K562 (cell line): ENCODE measurements at regions not wholly inside any gene's neighbourhood (a gene's known extent, or its start where the extent isn't known, plus 50 kb on each side); places are given as distances from the start of the nearest gene placed in this dataset.
"Not testable (repeated sequence)": the region's sequence is repeated elsewhere in the genome, so short reads cannot be mapped to it uniquely, and the experiment has no call there.

Experiments
- ARID2 ChIP-seq: fragments of 450-650 bp; IDR thresholded peaks from 2 replicates; pipeline ENCODE4 v1.6.1; 2017; ENCODE audit warnings: antibody characterized with exemption, mild to moderate bottlenecking
- EGR1 ChIP-seq: fragments of 450-650 bp; conservative IDR thresholded peaks from 2 replicates; pipeline ENCODE4 v1.6.1; 2017; ENCODE audit warnings: mild to moderate bottlenecking
- MAFK ChIP-seq: IDR thresholded peaks from 2 replicates; pipeline ENCODE4 v1.6.1; 2011; ENCODE audit warnings: low read length, improper control_type of control experiment
- POLR2A ChIP-seq: fragments of 450-650 bp; conservative IDR thresholded peaks from 2 replicates; pipeline ENCODE4 v1.6.1; 2016
- RAD51 ChIP-seq: fragments of 450-650 bp; IDR thresholded peaks from 2 replicates; pipeline ENCODE4 v1.7.1; 2016; ENCODE audit warnings: low read depth, mild to moderate bottlenecking, borderline replicate concordance
- TF ChIP-seq, protein P1 (sequence below), 3 experiments: IDR thresholded peaks in 2 of 3; conservative IDR thresholded peaks in 1 of 3; 2 replicates each; pipeline ENCODE4 v1.5.1; 2011 to 2012; ENCODE audit warnings: low read length in 3 of 3, mild to moderate bottlenecking in 3 of 3, control low read depth in 2 of 3, improper control_type of control experiment in 1 of 3, inconsistent platforms in 1 of 3, low read depth in 1 of 3, mixed read lengths in 1 of 3, moderate library complexity in 1 of 3; ENCODE audit not compliant: insufficient read depth in 2 of 3
- TF ChIP-seq, protein P2 (sequence below): sonication (generic); formaldehyde crosslinking; IDR thresholded peaks from 2 replicates; pipeline ENCODE4 v1.8.0; 2023; ENCODE audit warnings: mild to moderate bottlenecking, missing genetic modification reagents

DNA sequence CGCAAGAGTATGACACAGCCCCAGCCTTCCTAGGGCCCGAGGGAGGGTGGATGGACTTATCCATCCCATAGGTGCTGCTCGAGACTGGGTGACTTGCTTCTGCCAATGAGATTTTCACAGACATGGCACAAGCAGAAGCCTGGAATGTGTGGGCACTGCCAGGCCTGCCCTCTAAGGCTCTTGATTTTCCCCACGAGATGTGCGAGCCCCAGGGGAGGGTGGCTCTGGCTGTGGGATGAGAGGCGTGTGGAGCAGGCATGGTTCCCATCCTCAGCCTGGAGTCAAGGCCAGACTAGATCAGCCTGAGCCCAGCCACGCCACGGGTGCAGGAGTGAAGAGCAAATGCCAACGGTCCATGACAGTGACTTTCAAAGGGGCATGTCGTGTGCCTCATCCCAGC lies 148.9 kb downstream of the RTP5 start:
- TF ChIP-seq, protein P1, sequence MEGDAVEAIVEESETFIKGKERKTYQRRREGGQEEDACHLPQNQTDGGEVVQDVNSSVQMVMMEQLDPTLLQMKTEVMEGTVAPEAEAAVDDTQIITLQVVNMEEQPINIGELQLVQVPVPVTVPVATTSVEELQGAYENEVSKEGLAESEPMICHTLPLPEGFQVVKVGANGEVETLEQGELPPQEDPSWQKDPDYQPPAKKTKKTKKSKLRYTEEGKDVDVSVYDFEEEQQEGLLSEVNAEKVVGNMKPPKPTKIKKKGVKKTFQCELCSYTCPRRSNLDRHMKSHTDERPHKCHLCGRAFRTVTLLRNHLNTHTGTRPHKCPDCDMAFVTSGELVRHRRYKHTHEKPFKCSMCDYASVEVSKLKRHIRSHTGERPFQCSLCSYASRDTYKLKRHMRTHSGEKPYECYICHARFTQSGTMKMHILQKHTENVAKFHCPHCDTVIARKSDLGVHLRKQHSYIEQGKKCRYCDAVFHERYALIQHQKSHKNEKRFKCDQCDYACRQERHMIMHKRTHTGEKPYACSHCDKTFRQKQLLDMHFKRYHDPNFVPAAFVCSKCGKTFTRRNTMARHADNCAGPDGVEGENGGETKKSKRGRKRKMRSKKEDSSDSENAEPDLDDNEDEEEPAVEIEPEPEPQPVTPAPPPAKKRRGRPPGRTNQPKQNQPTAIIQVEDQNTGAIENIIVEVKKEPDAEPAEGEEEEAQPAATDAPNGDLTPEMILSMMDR (IDR thresholded peaks at IDR 0.05 in 2 of 3, conservative IDR thresholded peaks at IDR 0.05 in 1 of 3; ENCODE audit: insufficient read depth in 2 of 3, low read depth in 1 of 3, low read length in 3 of 3): not testable (repeated sequence)
- not testable (repeated sequence) for TF ChIP-seq POLR2A, ARID2, EGR1, RAD51, MAFK
- TF ChIP-seq, protein P2, sequence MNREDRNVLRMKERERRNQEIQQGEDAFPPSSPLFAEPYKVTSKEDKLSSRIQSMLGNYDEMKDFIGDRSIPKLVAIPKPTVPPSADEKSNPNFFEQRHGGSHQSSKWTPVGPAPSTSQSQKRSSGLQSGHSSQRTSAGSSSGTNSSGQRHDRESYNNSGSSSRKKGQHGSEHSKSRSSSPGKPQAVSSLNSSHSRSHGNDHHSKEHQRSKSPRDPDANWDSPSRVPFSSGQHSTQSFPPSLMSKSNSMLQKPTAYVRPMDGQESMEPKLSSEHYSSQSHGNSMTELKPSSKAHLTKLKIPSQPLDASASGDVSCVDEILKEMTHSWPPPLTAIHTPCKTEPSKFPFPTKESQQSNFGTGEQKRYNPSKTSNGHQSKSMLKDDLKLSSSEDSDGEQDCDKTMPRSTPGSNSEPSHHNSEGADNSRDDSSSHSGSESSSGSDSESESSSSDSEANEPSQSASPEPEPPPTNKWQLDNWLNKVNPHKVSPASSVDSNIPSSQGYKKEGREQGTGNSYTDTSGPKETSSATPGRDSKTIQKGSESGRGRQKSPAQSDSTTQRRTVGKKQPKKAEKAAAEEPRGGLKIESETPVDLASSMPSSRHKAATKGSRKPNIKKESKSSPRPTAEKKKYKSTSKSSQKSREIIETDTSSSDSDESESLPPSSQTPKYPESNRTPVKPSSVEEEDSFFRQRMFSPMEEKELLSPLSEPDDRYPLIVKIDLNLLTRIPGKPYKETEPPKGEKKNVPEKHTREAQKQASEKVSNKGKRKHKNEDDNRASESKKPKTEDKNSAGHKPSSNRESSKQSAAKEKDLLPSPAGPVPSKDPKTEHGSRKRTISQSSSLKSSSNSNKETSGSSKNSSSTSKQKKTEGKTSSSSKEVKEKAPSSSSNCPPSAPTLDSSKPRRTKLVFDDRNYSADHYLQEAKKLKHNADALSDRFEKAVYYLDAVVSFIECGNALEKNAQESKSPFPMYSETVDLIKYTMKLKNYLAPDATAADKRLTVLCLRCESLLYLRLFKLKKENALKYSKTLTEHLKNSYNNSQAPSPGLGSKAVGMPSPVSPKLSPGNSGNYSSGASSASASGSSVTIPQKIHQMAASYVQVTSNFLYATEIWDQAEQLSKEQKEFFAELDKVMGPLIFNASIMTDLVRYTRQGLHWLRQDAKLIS (CRISPR knock-in tag): not testable (repeated sequence)
